T-helper 1 cell treated with Interleukin-12 subunit alpha and Interleukin-12 subunit beta and Interleukin-4 antibody, amounts not matched to agents 30 ng/mL and 1 ng/mL, for 36 hours (primary cell): ENCODE measurements at regions not wholly inside any gene's neighbourhood (a gene's known extent, or its start where the extent isn't known, plus 50 kb on each side); places are given as distances from the start of the nearest gene placed in this dataset.
"Not testable (repeated sequence)": the region's sequence is repeated elsewhere in the genome, so short reads cannot be mapped to it uniquely, and the experiment has no call there.

ENCODE experiments used
- intact Hi-C: fragments of 100-400 bp; cut with micrococcal nuclease; formaldehyde crosslinking; loops from one replicate; pipeline ENCODE4 v1.15.1; 2024

- intact Hi-C loops, result no loop called here
Observed at GRCh38 chr17:37830151-37830993, 85.5 kb upstream of the HNF1B start.

DNA sequence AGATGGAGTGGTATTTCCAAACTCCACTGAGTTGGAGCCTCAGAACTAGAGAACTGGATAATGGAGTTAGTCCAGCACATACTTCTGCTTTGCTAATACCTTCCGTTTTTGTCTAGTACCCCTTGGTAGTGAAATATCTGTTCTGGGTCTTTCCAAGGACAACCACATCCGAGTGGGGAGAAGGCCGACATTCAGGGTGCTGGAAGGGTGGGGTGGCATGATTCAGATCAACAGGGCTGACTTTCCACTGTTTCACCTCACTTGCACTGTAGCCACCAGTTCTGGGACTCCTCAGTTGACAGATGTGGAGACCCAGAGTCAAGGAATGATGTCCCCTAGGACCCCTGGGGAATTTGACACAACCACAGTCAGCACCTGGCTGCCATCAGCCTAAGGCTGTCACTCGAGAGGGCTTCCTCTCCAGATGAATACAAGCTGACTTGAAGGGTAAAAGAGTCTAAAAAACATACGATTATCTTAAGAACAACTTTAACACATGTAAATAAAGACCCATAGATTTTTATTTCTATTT lies 84.8 kb upstream of the HNF1B start:
- intact Hi-C loops, result no loop called here

GRCh38 chr17:37828651-37829124 lies 83.8 kb upstream of the HNF1B start:
- intact Hi-C loops, result no loop called here

DNA sequence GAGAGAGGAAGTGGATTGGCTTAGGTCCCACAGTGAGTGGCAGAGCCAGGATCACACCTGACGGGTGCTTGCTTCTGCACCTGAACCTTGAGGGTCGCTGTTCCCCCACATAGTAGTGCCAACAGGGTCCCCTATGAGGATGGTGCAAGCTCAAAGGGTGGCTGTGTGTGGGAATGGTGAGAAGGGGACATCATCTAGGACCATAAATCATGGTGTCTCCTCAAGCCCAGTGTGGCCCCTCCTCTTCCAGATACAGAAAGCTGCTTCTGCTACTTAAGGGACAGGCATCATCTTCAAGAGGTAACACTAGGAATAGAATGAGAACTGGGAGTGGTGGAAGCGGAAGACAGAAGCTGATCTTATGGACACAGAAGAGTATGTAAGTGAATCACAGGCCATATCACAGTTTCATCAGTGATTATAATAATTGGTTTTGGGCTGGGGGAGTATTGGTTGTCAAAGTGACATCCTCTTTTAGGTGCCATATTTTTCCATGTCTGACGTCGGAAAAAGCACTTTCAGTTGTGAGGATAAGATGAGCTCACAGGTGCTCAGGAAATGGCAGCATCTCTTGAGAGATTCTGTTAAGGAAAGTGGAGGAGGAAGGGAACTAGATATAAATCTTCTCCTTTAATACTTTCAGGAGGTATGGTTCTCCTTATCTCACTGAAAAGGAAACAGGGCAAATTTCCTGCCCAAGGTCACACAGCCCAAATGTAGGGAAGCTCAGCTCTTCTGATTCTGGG lies 83.2 kb upstream of the HNF1B start:
- intact Hi-C loops, result no loop called here

GRCh38 chr17:37826497-37827430 lies 81.9 kb upstream of the HNF1B start:
- intact Hi-C loops, result no loop called here

DNA sequence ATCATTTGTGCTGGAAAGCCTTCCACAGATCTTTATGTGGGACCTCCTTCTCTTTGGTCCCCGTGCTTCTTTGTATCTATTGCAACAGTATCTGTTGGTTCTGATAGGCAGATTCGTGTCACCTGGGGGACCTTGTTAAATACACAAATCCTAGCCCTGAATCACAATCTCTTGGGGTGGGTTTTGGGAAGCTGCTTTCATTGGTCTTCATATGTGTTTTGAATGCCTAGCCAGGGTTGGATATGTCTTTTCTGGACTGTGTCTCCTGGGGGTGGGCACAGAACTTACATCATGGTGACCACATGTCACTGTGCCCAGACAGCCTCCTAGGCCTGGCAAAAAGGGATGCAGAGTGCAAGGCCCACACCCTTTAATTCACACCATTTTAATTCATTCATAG lies 81.0 kb upstream of the HNF1B start:
- intact Hi-C loops, result no loop called here

- intact Hi-C loops, result no loop called here
Observed at GRCh38 chr17:37824534-37825485, 80.0 kb upstream of the HNF1B start.

DNA sequence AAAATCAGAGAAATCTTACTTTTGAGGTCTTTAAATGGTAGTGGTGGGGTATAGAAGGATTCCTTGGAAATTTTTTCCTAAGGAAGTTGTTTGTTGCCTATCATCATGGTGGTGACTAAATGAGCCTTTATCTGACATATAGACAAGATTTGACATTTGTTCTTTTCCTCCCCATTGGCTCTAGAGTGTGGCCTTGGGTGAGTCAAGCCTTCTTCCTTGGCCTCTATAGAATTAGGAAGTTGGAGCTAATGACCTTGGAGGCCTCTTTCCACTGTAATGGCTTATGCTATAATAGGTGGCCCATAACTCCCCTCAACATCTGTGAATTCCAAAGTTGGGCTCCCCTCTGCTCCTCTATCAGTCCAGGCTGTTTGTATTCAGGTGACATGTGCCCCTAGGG lies 79.1 kb upstream of the HNF1B start:
- intact Hi-C loops, result no loop called here

- intact Hi-C loops, result no loop called here
Observed at GRCh38 chr17:37820995-37821713, 76.3 kb upstream of the HNF1B start.

- intact Hi-C loops, result no loop called here
Observed at GRCh38 chr17:37820313-37820994, 75.6 kb upstream of the HNF1B start.

DNA sequence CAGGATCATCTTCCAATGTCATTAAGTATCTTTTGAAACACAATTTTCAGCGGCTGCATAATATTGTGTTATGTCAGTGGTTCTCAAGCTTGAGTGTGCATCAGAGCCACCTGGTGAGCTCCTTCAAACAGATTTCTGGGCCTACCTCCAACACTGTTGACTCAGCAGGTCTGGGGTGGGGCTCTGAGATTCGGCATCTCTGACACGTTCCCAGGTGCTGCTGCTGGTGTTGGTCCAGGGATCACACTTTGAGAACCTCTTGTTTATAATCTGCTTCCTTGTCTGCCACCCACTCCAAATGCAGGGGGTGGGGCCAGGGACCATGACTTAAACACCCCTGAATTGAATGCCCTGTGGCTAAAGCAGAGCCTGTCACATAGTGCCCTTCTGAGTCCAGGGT lies 73.8 kb upstream of the HNF1B start:
- intact Hi-C loops, result no loop called here

DNA sequence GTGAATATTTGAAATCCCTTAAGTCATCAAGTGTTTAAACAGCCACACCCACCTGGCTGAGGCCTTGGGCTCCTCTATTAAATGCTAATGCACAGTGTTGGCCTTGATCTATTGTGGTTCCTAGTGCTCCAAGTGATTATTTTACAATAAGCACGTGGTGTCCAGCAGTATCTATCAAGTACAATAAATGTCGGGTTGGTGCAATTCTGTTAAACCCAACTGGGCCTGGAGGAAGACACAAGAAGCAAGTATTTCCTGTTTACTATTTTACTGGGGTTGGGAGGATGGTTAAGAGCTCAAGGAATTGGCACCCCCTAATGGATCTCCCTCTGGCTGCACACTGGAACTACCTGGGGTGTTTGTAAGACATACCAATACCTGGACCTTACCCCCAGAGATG lies 72.1 kb upstream of the HNF1B start:
- intact Hi-C loops, result loop anchor here (1.0 to 2.0 kb wide), 4 partner anchors 28 to 444 kb away; no protein-coding TSS in a partner anchor

- intact Hi-C loops, result no loop called here
Observed at GRCh38 chr17:37815536-37815935, 70.7 kb upstream of the HNF1B start.

- intact Hi-C loops, result no loop called here
Observed at GRCh38 chr17:37813751-37814150, 68.9 kb upstream of the HNF1B start.

DNA sequence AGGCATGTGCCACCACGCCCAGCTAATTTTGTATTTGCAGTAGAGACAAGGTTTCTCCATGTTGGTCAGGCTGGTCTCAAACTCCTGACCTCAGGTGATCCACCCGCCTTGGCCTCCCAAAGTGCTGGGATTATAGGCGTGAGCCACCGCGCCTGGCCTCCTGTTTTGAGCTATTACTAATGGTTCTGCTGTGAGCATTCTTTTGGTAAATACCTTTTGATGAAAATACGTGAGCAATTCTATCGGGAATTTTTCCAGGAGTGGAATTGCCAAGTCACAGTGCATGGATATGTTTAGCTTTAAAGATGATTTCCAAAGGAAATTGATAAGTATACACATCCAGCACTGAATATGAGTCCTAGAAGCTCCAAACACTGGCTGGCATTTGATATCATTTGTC lies 64.0 kb upstream of the HNF1B start:
- intact Hi-C loops, result not testable (repeated sequence)

- intact Hi-C loops, result no loop called here
Observed at GRCh38 chr17:37802712-37803416, 58.0 kb upstream of the HNF1B start.

DNA sequence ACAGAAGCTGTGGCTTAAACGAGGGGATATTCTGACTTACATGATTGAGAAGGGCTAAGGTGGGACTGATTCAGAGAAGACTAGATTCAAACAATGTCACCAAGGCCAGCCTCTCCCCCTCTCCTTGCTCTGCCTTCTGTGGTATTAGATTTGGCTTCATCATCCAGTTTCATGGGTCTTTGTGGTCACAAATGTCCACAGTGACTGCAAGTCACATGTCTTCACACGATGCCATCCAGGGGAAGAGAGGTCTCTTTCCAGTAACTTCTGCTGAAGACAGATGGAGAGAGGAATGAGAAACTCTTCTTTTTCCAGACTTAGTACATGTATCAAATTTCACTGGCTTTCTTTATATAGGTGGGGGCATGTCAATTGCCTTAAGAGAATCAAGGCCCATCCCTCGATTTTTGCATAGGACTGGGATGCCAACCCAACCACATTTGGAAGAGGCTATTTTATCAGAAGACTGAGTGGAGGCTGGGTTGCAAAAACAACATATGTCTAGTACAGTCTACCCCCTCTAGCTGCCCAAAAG lies 57.3 kb upstream of the HNF1B start:
- intact Hi-C loops, result no loop called here

DNA sequence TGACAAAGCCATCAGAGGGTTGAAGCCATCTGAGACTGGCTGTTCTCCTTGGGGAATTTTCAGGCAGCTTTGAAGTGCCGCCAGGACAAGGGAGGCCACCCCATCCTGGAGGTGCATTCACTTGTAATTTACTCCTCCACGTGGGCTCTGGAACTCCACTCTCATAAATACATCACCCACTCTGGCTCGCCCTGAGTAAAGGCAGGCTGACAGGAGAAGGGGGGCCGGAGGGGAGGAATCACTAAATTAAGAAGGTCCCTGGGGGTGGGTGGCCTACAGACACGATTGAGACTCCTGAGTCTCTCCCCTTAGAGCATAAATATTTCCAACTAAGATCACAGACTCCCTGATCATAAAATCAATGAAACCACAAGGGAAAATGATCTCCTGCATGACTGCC lies 56.3 kb upstream of the HNF1B start:
- intact Hi-C loops, result no loop called here
